Common myeloid progenitor, CD34-positive (primary cell): ENCODE measurements at regions not wholly inside any gene's neighbourhood (a gene's known extent, or its start where the extent isn't known, plus 50 kb on each side); places are given as distances from the start of the nearest gene placed in this dataset.
A peak's percentile ranks its signal among the peaks of the same experiment; 100 is the strongest.
"Not testable (repeated sequence)": the region's sequence is repeated elsewhere in the genome, so short reads cannot be mapped to it uniquely, and the experiment has no call there.

ENCODE experiments used
- CTCF ChIA-PET: fragments of 350-600 bp; sonication (Branson Sonifier 250); formaldehyde crosslinking; loops from one replicate; lab custom pipeline; 2021; ENCODE audit warnings: antibody characterized with exemption; lab: Charles Lee
- POLR2A ChIA-PET: fragments of 350-600 bp; sonication (Branson Sonifier 250); formaldehyde crosslinking; loops from one replicate; lab custom pipeline; 2021; ENCODE audit warnings: antibody characterized with exemption; lab: Charles Lee
- DNase-seq, 3 donors: peaks; one replicate each; pipeline versions ENCODE4 v3.0.0 to v3.0.0-alpha.2; 2013
- H3K27ac ChIP-seq, 2 experiments: 1 replicate in 1 of 2; 2 replicates in 1 of 2; pipeline ENCODE4 v1.7.0; 2013; ENCODE audit warnings: inconsistent platforms in 2 of 2, low read length in 2 of 2, mild to moderate bottlenecking in 2 of 2, low read depth in 1 of 2, moderate library complexity in 1 of 2; ENCODE audit not compliant: severe bottlenecking in 2 of 2, insufficient read depth in 1 of 2, poor library complexity in 1 of 2
- H3K27me3 ChIP-seq, 5 experiments: replicated peaks in 2 of 5; 1 replicate in 3 of 5; 2 replicates in 2 of 5; pipeline versions ENCODE4 v1.6.1 to v1.7.0; 2013; ENCODE audit warnings: low read length in 4 of 5, mild to moderate bottlenecking in 2 of 5, moderate library complexity in 2 of 5, inconsistent platforms in 1 of 5; ENCODE audit not compliant: insufficient read depth in 5 of 5, control insufficient read depth in 4 of 5
- H3K36me3 ChIP-seq, 4 experiments: 1 replicate in 2 of 4; 2 replicates in 2 of 4; pipeline versions ENCODE4 v1.6.1 to v1.7.0; 2013; ENCODE audit warnings: low read length in 3 of 4, control low read depth in 1 of 4, mild to moderate bottlenecking in 1 of 4; ENCODE audit not compliant: control insufficient read depth in 4 of 4, insufficient read depth in 4 of 4
- H3K4me1 ChIP-seq, 4 experiments: 1 replicate in 3 of 4; 2 replicates in 1 of 4; pipeline versions ENCODE4 v1.6.1 to v1.7.1; 2013; ENCODE audit warnings: low read length in 3 of 4, mild to moderate bottlenecking in 3 of 4, control low read depth in 1 of 4, inconsistent platforms in 1 of 4, moderate library complexity in 1 of 4; ENCODE audit not compliant: control insufficient read depth in 4 of 4, insufficient read depth in 4 of 4; ENCODE audit errors: control extremely low read depth in 1 of 4
- H3K4me3 ChIP-seq, 7 experiments: 1 replicate in 4 of 7; 2 replicates in 3 of 7; pipeline versions ENCODE4 v1.5.1 to v1.7.0; 2013; ENCODE audit warnings: mild to moderate bottlenecking in 7 of 7, low read length in 6 of 7, moderate library complexity in 6 of 7, inconsistent platforms in 2 of 7, low read depth in 2 of 7, control low read depth in 1 of 7; ENCODE audit not compliant: insufficient read depth in 4 of 7, control insufficient read depth in 1 of 7; ENCODE audit errors: extremely low read depth in 1 of 7
- H3K9me3 ChIP-seq, 5 experiments: 1 replicate in 4 of 5; 2 replicates in 1 of 5; pipeline versions ENCODE4 v1.6.1 to v1.7.1; 2013; ENCODE audit warnings: low read length in 4 of 5, mild to moderate bottlenecking in 2 of 5, inconsistent platforms in 1 of 5, low read depth in 1 of 5, moderate library complexity in 1 of 5; ENCODE audit not compliant: control insufficient read depth in 4 of 5, insufficient read depth in 2 of 5; ENCODE audit errors: control extremely low read depth in 1 of 5
- WGBS: methylation state at CpG from one replicate; pipeline ENCODE4 v1.1.5; 2013; ENCODE audit not compliant: insufficient coverage; 5-methylcytosine and 5-hydroxymethylcytosine counted together

DNA sequence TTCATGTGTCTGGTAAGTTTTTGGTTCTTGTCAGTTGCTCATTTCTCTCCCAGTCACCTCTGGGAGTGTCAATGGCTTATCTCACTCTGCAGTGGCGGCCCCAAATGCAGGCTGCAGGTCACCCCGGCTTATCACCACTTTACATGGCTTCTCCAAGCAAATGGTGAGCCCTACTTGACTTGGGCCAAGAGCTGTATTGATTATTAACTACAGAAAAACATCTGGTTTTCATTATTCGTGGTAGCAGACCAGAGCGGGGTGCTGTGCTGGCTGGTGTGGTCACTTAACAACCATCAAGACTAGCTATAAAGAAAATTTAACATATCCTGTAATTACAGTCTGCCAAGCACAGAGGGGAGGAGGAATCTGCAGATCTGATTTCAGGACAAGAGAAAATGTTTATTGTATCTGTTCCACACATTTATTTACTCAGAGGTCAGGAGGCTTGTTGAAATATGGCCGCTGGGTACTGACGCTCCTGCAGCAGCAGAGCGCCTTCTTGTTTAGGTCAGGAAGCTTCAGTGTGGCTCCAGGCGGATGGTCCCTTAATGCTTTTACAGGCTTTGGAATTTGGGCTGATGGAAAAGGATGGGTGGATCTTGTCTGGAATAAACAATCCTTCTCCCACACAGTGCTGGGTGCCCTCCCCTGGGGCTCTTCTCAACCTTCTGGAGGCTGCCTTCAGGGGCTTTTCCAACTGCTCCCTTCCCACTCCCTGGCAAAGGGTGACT is 87.8 kb downstream of the HLX start:
- no peaks in the 10 kb centered on the region for H3K36me3 ChIP-seq
- H3K9me3 ChIP-seq, result peaks cover 0 to 2% (median 0%) of the 10 kb centered on the region in 5 experiments
- no peak overlapping the region for H3K4me3 ChIP-seq
- H3K27ac ChIP-seq, result no peak overlapping the region
- ChIA-PET POLR2A (interaction anchor here (0.7 kb wide), 1 partner anchor 21 kb away, joined by 5 read pairs; no protein-coding TSS in a partner anchor), CTCF (interaction anchor here (1.1 kb wide), 1 partner anchor 11 kb away, joined by 3 read pairs; no protein-coding TSS in a partner anchor)
- DNase-seq, result peak; percentile 13 to 47 (median 15)
- peaks cover 0 to 5% (median 0%) of the 10 kb centered on the region in 4 experiments for H3K4me1 ChIP-seq
- no peaks in the 10 kb centered on the region for H3K27me3 ChIP-seq
- 95% methylated on average over 7 of the region's 8 CpGs for WGBS

DNA sequence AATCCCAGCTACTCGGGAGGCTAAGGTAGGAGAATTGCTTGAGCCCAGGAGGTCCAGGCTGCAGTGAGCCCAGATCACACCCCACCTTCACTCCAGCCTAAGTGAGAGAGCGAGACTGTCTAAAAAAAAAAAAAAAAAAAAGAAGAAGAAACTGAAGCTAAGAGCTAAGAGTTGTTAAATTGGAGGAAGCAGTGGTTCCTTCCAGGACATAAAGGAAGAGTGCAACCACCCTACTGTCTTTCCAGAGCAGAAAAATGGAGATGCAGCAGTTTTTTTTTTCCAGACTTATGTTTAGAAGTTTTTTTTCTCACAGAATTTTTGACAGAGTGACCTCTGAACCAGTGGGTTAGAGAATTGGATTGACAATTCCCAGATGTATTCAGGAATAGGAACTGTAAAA is 88.7 kb downstream of the HLX start:
- Histone ChIP-seq H3K27ac (no peak overlapping the region), H3K4me1 (peaks cover 0 to 5% (median 0%) of the 10 kb centered on the region in 4 experiments), H3K36me3 (no peaks in the 10 kb centered on the region), H3K27me3 (no peaks in the 10 kb centered on the region), H3K9me3 (peaks cover 0 to 5% (median 0%) of the 10 kb centered on the region in 5 experiments), H3K4me3 (no peak overlapping the region)
- POLR2A ChIA-PET, result interaction anchor here (0.7 kb wide), 1 partner anchor 20 kb away, joined by 5 read pairs; no protein-coding TSS in a partner anchor
- DNase-seq, result no peak
- WGBS, result no CpG with 5 or more reads among the region's 2 CpGs
- CTCF ChIA-PET, result interaction anchor here (0.7 kb wide), 1 partner anchor 70 kb away, joined by 3 read pairs; no protein-coding TSS in a partner anchor

DNA sequence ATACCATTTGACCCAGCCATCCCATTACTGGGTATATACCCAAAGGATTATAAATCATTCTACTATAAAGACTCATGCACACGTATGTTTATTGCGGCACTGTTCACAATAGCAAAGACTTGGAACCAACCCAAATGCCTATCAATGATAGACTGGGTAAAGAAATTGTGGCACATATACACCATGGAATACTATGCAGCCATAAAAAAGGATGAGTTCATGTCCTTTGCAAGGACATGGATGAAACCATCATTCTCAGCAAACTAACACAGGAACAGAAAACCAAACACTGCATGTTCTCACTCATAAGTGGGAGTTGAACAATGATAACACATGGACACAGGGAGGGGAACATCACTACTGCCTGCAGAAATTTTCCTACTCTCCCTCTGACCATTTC is 90.0 kb downstream of the HLX start:
- WGBS, result no CpG with 5 or more reads among the region's 2 CpGs
- POLR2A ChIA-PET, H3K27ac ChIP-seq, H3K36me3 ChIP-seq, H3K4me3 ChIP-seq, H3K9me3 ChIP-seq, H3K4me1 ChIP-seq, H3K27me3 ChIP-seq, DNase-seq: not testable (repeated sequence)
- CTCF ChIA-PET, result interaction anchor here (1.5 kb wide), 1 partner anchor 18 kb away, joined by 3 read pairs; no protein-coding TSS in a partner anchor

DNA sequence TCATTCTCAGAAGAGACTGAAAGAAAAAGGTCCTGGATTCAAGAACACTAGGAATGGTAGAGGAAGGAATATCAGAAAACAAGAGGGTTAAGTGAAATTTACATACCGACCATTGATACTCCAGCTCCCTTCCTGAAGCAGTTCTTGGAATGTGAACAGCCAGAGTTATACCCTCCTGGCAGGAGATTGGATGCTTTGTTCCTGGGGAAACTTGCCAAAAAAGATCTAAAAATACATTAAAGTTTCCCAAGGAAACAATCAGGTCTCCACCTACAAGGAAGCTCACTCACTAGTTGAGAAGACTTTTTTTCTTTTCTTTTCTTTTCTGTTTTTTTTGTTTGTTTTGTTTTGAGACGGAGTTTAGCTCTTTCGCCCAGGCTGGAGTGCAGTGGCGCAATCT is 91.1 kb downstream of the HLX start:
- DNase-seq, result no peak
- Histone ChIP-seq H3K4me3 (no peak overlapping the region), H3K36me3 (no peaks in the 10 kb centered on the region), H3K9me3 (peaks cover 0 to 5% (median 0%) of the 10 kb centered on the region in 5 experiments), H3K4me1 (peaks cover 0 to 5% (median 0%) of the 10 kb centered on the region in 4 experiments), H3K27ac (no peak overlapping the region), H3K27me3 (no peaks in the 10 kb centered on the region)
- ChIA-PET CTCF (interaction anchor here (1.5 kb wide), 1 partner anchor 17 kb away, joined by 3 read pairs; no protein-coding TSS in a partner anchor), POLR2A (no interaction called here)
- 100% methylated on average over 1 of the region's 4 CpGs for WGBS

DNA sequence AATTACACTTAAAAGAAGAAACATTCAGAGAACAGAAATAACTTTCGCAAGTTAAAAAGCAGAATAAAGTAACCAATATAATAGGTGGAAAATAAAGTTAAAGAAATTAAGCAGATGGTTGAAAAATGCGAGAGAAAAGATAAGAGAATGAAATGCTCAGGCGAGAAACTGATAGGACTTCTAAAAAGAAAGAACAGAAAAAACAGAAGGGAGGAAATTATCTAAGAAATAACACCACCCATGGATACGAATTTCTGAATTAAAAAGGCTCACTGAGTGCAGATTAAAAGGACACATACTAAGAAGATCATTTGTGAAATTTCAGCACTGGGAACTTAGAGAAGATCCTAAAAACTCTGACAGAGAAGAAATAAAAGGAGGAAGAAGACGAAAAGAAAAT is 92.0 kb downstream of the HLX start:
- no CpG with 5 or more reads among the region's 5 CpGs for WGBS
- Histone ChIP-seq H3K4me1 (peaks cover 0 to 5% (median 0%) of the 10 kb centered on the region in 4 experiments), H3K9me3 (peaks cover 0 to 5% (median 0%) of the 10 kb centered on the region in 5 experiments), H3K27ac (no peak overlapping the region), H3K27me3 (no peaks in the 10 kb centered on the region), H3K36me3 (no peaks in the 10 kb centered on the region), H3K4me3 (no peak overlapping the region)
- CTCF ChIA-PET, result no interaction called here
- no peak for DNase-seq
- POLR2A ChIA-PET, result no interaction called here

DNA sequence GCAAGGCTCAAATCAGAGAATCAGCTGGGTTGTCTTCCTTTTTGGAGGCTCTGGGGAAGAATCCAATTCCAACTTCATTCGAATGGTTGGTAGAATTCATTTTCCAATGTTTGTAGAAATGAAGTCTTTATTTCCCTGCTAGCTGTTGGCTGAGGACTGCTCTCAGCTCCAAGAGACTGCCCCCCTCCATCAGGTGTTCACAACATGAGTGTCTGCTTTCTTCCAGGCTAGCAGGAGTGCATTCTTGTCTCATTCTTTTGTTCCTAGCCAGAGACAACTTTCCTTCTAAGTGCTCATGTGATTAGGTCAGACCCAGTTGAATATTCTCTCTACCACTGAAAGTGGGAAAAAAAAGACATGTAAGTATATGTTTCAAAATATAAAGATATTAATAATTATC is 95.2 kb downstream of the HLX start:
- DNase-seq, result no peak

DNA sequence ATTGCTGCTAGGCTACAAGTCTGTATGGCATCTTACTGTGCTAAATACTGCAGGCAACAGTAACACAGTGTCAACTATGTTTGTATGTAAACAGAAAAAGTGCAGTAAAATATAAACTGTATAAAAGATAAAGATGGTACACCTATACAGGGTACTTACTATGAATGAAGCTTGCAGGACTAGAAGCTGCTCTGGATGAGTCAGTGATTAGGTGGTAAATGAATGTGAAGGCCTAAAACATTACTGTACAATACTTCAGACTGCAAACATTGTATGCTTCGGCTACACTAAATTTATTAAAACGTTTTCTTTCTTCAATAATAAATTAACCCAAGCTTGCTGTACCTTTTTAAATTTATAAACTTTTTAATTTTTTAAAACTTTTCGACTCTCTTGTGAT is 97.1 kb downstream of the HLX start:
- Histone ChIP-seq H3K27me3 (no peaks in the 10 kb centered on the region), H3K4me1 (no peaks in the 10 kb centered on the region), H3K27ac (no peak overlapping the region), H3K9me3 (peaks cover 0 to 5% (median 0%) of the 10 kb centered on the region in 5 experiments), H3K36me3 (no peaks in the 10 kb centered on the region), H3K4me3 (no peak overlapping the region)
- DNase-seq, result no peak
- WGBS, result no CpG with 5 or more reads among the region's 3 CpGs
- ChIA-PET POLR2A (no interaction called here), CTCF (no interaction called here)

More for the DNA sequence above, 95.2 kb downstream of the HLX start:
- Histone ChIP-seq H3K36me3 (no peaks in the 10 kb centered on the region), H3K27ac (no peak overlapping the region), H3K9me3 (peaks cover 0 to 5% (median 0%) of the 10 kb centered on the region in 5 experiments), H3K27me3 (no peaks in the 10 kb centered on the region), H3K4me1 (no peaks in the 10 kb centered on the region), H3K4me3 (no peak overlapping the region)
- CTCF ChIA-PET, result interaction anchor here (0.9 kb wide), 1 partner anchor 29 kb away, joined by 3 read pairs; no protein-coding TSS in a partner anchor
- WGBS, result no CpG with 5 or more reads among the region's 1 CpG
- POLR2A ChIA-PET, result no interaction called here
